PC-3 (cell line): ENCODE measurements at regions not wholly inside any gene's neighbourhood (a gene's known extent, or its start where the extent isn't known, plus 50 kb on each side); places are given as distances from the start of the nearest gene placed in this dataset.

Source experiments
- ATAC-seq: fragments of 200-7000 bp; cut with Tn5 transposase; 2 replicates; pipeline ENCODE4 v1.9.1; 2020; ENCODE audit warnings: mild to moderate bottlenecking, moderate library complexity
- BruUV-seq: library from RNA; stranded (reverse); fragments of 400-500 nt; replicated peaks from 2 replicates; lab custom pipeline; 2021; lab: Mats Ljungman, UMichigan
- CTCF ChIA-PET: fragments of 300-600 bp; sonication (Branson Sonifier 250); formaldehyde crosslinking; loops from one replicate; lab custom pipeline; 2022; ENCODE audit warnings: antibody characterized with exemption; lab: Charles Lee
- POLR2A ChIA-PET: fragments of 300-600 bp; sonication (Branson Sonifier 250); formaldehyde crosslinking; loops from one replicate; lab custom pipeline; 2022; ENCODE audit warnings: antibody characterized with exemption; ENCODE audit not compliant: unreplicated experiment; lab: Charles Lee
- DNase-seq: peaks from one replicate; pipeline ENCODE4 v3.0.0-alpha.2; 2015
- H2AFZ ChIP-seq: fragments of 300-600 bp; sonication (generic); 2 replicates; pipeline ENCODE4 v1.6.0; 2016; ENCODE audit warnings: antibody characterized with exemption, low read length
- H3F3A ChIP-seq: fragments of 300-600 bp; sonication (generic); one replicate; pipeline ENCODE4 v1.6.0; 2017; ENCODE audit warnings: antibody characterized with exemption, low read length, control low read depth, mild to moderate bottlenecking; ENCODE audit not compliant: unreplicated experiment
- H3K27ac ChIP-seq: fragments of 300-600 bp; sonication (generic); 2 replicates; pipeline ENCODE4 v1.5.1; 2016; ENCODE audit warnings: mild to moderate bottlenecking, low read length
- H3K27me3 ChIP-seq: fragments of 300-600 bp; sonication (generic); 2 replicates; pipeline ENCODE4 v1.6.1; 2016; ENCODE audit warnings: low read length, mixed read lengths
- H3K36me3 ChIP-seq: fragments of 300-600 bp; sonication (generic); 2 replicates; pipeline ENCODE4 v1.6.1; 2016; ENCODE audit warnings: low read depth, mixed run types, low read length, mixed read lengths
- H3K4me1 ChIP-seq: fragments of 300-600 bp; sonication (generic); 2 replicates; pipeline ENCODE4 v1.5.1; 2016; ENCODE audit warnings: low read length; ENCODE audit not compliant: insufficient read depth
- H3K4me2 ChIP-seq: fragments of 300-600 bp; sonication (generic); 2 replicates; pipeline ENCODE4 v1.6.0; 2016; ENCODE audit warnings: low read length
- H3K4me3 ChIP-seq: fragments of 300-600 bp; sonication (generic); 2 replicates; pipeline ENCODE4 v1.5.1; 2016; ENCODE audit warnings: mild to moderate bottlenecking, low read length, mixed read lengths
- H3K79me2 ChIP-seq: fragments of 300-600 bp; sonication (generic); 2 replicates; pipeline ENCODE4 v1.6.1; 2017; ENCODE audit warnings: low read length, mixed read lengths
- H3K9ac ChIP-seq: fragments of 300-600 bp; sonication (generic); 2 replicates; pipeline ENCODE4 v1.6.0; 2016; ENCODE audit warnings: mild to moderate bottlenecking, low read length
- H3K9me2 ChIP-seq: fragments of 300-600 bp; sonication (generic); replicated peaks from 2 replicates; pipeline ENCODE4 v1.6.1; 2016; ENCODE audit warnings: mixed run types, low read length, mixed read lengths
- H3K9me3 ChIP-seq: fragments of 300-600 bp; sonication (generic); 2 replicates; pipeline ENCODE4 v1.6.1; 2016; ENCODE audit warnings: low read length, mixed read lengths
- H4K20me1 ChIP-seq: fragments of 300-600 bp; sonication (generic); 2 replicates; pipeline ENCODE4 v1.6.1; 2016; ENCODE audit warnings: low read length, mixed read lengths
- EZH2 ChIP-seq: fragments of 300-600 bp; sonication (generic); IDR thresholded peaks from one replicate; pipeline ENCODE4 v1.6.1; 2017; ENCODE audit warnings: antibody characterized with exemption, mild to moderate bottlenecking, low read length; ENCODE audit not compliant: unreplicated experiment
- EZH2phosphoT487 ChIP-seq: fragments of 300-600 bp; sonication (generic); IDR thresholded peaks from 2 replicates; pipeline ENCODE4 v1.6.1; 2018; ENCODE audit warnings: mild to moderate bottlenecking, antibody characterized with exemption, low read length, borderline replicate concordance
- intact Hi-C: fragments of 100-400 bp; cut with micrococcal nuclease; formaldehyde crosslinking; loops from 2 replicates; pipeline ENCODE4 v1.9.0; 2023
- TF ChIP-seq, protein P1 (sequence below): fragments of 300-600 bp; sonication (generic); conservative IDR thresholded peaks from 2 replicates; pipeline ENCODE4 v1.5.1; 2017; ENCODE audit warnings: antibody characterized with exemption, low read depth, mild to moderate bottlenecking, low read length

DNA sequence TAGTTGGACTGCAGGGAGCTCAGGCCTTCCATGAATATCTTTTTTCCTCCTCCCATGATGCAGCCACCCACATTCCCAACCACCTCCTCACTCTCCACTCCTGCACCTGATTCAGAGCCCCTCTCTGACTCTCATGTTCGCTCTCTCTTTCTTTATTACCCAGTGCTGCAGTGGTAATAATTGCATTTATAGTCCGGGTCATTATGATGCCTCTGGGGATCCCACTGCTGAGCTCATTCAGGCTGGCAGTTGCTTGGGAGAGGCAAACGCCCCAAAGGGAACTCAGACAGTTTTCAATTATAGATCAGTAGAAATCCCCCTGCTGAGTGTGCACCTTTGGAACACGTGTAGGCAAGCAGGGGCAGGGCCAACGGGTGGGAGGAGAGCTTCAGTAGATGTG is 953.0 kb downstream of the GRID1 start:
- H3K27ac ChIP-seq: no peak overlapping the region
- no peaks in the 10 kb centered on the region for H3F3A ChIP-seq
- intact Hi-C loops: no loop called here
- no peaks in the 10 kb centered on the region for H3K9me3 ChIP-seq
- H3K4me1 ChIP-seq: no peaks in the 10 kb centered on the region
- H3K9ac ChIP-seq: no peak overlapping the region
- ATAC-seq: no peak
- POLR2A ChIA-PET: no interaction called here
- TF ChIP-seq EZH2: no peak
- TF ChIP-seq EZH2phosphoT487: no peak
- TF ChIP-seq, protein P1, sequence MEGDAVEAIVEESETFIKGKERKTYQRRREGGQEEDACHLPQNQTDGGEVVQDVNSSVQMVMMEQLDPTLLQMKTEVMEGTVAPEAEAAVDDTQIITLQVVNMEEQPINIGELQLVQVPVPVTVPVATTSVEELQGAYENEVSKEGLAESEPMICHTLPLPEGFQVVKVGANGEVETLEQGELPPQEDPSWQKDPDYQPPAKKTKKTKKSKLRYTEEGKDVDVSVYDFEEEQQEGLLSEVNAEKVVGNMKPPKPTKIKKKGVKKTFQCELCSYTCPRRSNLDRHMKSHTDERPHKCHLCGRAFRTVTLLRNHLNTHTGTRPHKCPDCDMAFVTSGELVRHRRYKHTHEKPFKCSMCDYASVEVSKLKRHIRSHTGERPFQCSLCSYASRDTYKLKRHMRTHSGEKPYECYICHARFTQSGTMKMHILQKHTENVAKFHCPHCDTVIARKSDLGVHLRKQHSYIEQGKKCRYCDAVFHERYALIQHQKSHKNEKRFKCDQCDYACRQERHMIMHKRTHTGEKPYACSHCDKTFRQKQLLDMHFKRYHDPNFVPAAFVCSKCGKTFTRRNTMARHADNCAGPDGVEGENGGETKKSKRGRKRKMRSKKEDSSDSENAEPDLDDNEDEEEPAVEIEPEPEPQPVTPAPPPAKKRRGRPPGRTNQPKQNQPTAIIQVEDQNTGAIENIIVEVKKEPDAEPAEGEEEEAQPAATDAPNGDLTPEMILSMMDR: no peak
- H3K4me2 ChIP-seq: no peak overlapping the region
- DNase-seq: no peak
- no peak overlapping the region for H2AFZ ChIP-seq
- no peaks in the 10 kb centered on the region for H3K79me2 ChIP-seq
- no peaks in the 10 kb centered on the region for H4K20me1 ChIP-seq
- H3K27me3 ChIP-seq: no peaks in the 10 kb centered on the region
- no TSS peak for BruUV-seq
- no peak overlapping the region for H3K4me3 ChIP-seq
- no peaks in the 10 kb centered on the region for H3K36me3 ChIP-seq
- CTCF ChIA-PET: no interaction called here
- H3K9me2 ChIP-seq: no peaks in the 10 kb centered on the region

DNA sequence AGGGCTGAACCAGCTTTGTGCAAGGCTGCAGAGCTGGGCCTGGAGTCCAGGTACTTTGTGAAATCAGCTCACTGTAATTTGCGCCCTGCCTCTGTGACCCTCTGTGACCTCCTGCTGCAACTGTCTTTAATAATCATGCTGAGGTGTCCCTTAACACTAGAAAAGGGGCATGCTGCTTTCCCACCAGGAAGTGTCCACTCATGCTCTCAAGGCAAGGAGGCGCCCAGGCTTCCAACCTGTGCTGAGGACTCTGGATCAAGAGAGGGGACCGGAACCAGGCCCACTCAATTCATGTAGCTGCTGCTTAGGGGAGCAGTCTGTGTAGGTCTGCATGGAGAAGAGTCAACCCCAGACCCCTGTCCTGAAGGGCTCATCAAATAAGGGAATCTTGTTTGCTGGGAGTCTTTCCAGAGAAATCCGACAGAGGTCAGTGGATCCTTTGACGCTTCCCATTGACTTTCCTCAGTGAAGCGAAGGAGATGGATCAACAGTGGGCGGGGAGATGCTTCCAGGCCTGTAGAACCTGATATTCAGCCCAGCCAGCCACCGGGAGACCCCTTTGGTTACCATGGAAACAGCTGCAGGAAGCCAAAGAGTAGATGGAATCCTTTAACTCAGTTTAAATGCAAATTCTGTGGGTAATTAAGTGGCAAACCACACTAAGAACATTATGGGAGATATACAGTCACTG is 945.9 kb downstream of the GRID1 start:
- H3F3A ChIP-seq: no peaks in the 10 kb centered on the region
- no peaks in the 10 kb centered on the region for H3K4me1 ChIP-seq
- H3K9me2 ChIP-seq: no peaks in the 10 kb centered on the region
- DNase-seq (no peak), ATAC-seq (no peak)
- no peak overlapping the region for H3K4me2 ChIP-seq
- no peak overlapping the region for H2AFZ ChIP-seq
- H3K9me3 ChIP-seq: no peaks in the 10 kb centered on the region
- TF ChIP-seq, protein P1: no peak
- TF ChIP-seq EZH2 (no peak), EZH2phosphoT487 (no peak)
- CTCF ChIA-PET: no interaction called here
- POLR2A ChIA-PET: no interaction called here
- no peaks in the 10 kb centered on the region for H3K27me3 ChIP-seq
- no peak overlapping the region for H3K27ac ChIP-seq
- no peak overlapping the region for H3K9ac ChIP-seq
- H3K36me3 ChIP-seq: no peaks in the 10 kb centered on the region
- no peak overlapping the region for H3K4me3 ChIP-seq
- BruUV-seq: no TSS peak
- intact Hi-C loops: no loop called here
- no peaks in the 10 kb centered on the region for H4K20me1 ChIP-seq
- H3K79me2 ChIP-seq: no peaks in the 10 kb centered on the region

DNA sequence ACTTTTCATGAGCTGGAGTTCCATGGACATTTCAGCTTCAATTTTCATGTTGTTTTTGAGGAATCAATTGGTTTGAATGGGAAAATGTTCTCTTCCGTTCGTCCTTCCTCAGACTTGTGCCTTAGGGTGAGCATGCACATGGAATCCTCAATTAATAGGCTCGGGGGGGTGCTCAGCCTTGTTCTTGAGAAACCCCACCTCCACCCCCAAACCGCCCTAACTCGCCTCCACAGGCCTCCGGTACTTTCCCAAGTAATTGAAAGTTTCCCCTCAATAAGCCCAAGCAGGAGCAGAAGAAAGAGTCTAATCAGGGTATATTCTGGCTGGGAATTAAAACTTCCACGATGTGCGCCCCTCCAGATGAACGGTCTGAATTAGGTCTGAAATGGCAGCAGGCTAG is 945.2 kb downstream of the GRID1 start:
- Histone ChIP-seq H3K4me3 (no peak overlapping the region), H3K27ac (no peak overlapping the region), H3K4me2 (no peak overlapping the region), H2AFZ (no peak overlapping the region), H3F3A (no peaks in the 10 kb centered on the region), H3K9me2 (no peaks in the 10 kb centered on the region), H4K20me1 (no peaks in the 10 kb centered on the region), H3K27me3 (no peaks in the 10 kb centered on the region), H3K9me3 (no peaks in the 10 kb centered on the region), H3K4me1 (no peaks in the 10 kb centered on the region), H3K79me2 (no peaks in the 10 kb centered on the region), H3K36me3 (no peaks in the 10 kb centered on the region), H3K9ac (no peak overlapping the region)
- intact Hi-C loops: no loop called here
- POLR2A ChIA-PET: no interaction called here
- no TSS peak for BruUV-seq
- TF ChIP-seq, protein P1: no peak
- TF ChIP-seq EZH2: no peak
- no peak for TF ChIP-seq EZH2phosphoT487
- no peak for ATAC-seq
- DNase-seq: no peak
- CTCF ChIA-PET: no interaction called here
